NCI-H1105 (cell line): ENCODE measurements at regions not wholly inside any gene's neighbourhood (a gene's known extent, or its start where the extent isn't known, plus 50 kb on each side); places are given as distances from the start of the nearest gene placed in this dataset.
"Not testable (repeated sequence)": the region's sequence is repeated elsewhere in the genome, so short reads cannot be mapped to it uniquely, and the experiment has no call there.

ENCODE experiments used
- DNase-seq: peaks from one replicate; lab custom pipeline; 2025; lab: John Stamatoyannopoulos, UW

- DNase-seq: no peak
Measured at GRCh38 chr2:124967325-124967724, 942.2 kb downstream of the CNTNAP5 start.

- DNase-seq: peak; percentile 16
Measured at GRCh38 chr2:124970030-124970429, 944.9 kb downstream of the CNTNAP5 start.

GRCh38 chr2:124973396-124973795, 948.3 kb downstream of the CNTNAP5 start:
- no peak for DNase-seq

GRCh38 chr2:124975224-124975623, 950.1 kb downstream of the CNTNAP5 start:
- no peak for DNase-seq

- DNase-seq: no peak
Measured at GRCh38 chr2:124975648-124976047, 950.6 kb downstream of the CNTNAP5 start.

- DNase-seq: no peak
Measured at GRCh38 chr2:124978597-124978996, 953.5 kb downstream of the CNTNAP5 start.

- no peak for DNase-seq
Measured at GRCh38 chr2:124983595-124983994, 958.5 kb downstream of the CNTNAP5 start.

- no peak for DNase-seq
Measured at GRCh38 chr2:124985270-124985669, 960.2 kb downstream of the CNTNAP5 start.

- DNase-seq: no peak
Measured at GRCh38 chr2:124986136-124986535, 961.0 kb downstream of the CNTNAP5 start.

GRCh38 chr2:124986870-124987269, 961.8 kb downstream of the CNTNAP5 start:
- DNase-seq: not testable (repeated sequence)

- DNase-seq: not testable (repeated sequence)
Measured at GRCh38 chr2:124987436-124987835, 962.3 kb downstream of the CNTNAP5 start.

- no peak for DNase-seq
Measured at GRCh38 chr2:124988111-124988510, 963.0 kb downstream of the CNTNAP5 start.

- no peak for DNase-seq
Measured at GRCh38 chr2:124988794-124989193, 963.7 kb downstream of the CNTNAP5 start.

GRCh38 chr2:124993809-124994208, 968.7 kb downstream of the CNTNAP5 start:
- DNase-seq: no peak

- DNase-seq: no peak
Measured at GRCh38 chr2:124995185-124995912, 970.3 kb downstream of the CNTNAP5 start.

GRCh38 chr2:124996406-124996805, 971.3 kb downstream of the CNTNAP5 start:
- no peak for DNase-seq

- no peak for DNase-seq
Measured at GRCh38 chr2:124999906-125000305, 974.8 kb downstream of the CNTNAP5 start.

- no peak for DNase-seq
Measured at GRCh38 chr2:125004106-125004800, 979.2 kb downstream of the CNTNAP5 start.

GRCh38 chr2:125006676-125007075, 981.6 kb downstream of the CNTNAP5 start:
- DNase-seq: no peak

- not testable (repeated sequence) for DNase-seq
Measured at GRCh38 chr2:125028721-125029120, 1003.6 kb downstream of the CNTNAP5 start.

- DNase-seq: no peak
Measured at GRCh38 chr2:125033871-125034270, 1008.8 kb downstream of the CNTNAP5 start.

- DNase-seq: no peak
Measured at GRCh38 chr2:125037135-125037653, 1012.1 kb downstream of the CNTNAP5 start.

- DNase-seq: no peak
Measured at GRCh38 chr2:125041846-125042245, 1016.8 kb downstream of the CNTNAP5 start.
